ENCODE measurements at regions not wholly inside any gene's neighbourhood (a gene's known extent, or its start where the extent isn't known, plus 50 kb on each side); places are given as distances from the start of the nearest gene placed in this dataset.

DNA sequence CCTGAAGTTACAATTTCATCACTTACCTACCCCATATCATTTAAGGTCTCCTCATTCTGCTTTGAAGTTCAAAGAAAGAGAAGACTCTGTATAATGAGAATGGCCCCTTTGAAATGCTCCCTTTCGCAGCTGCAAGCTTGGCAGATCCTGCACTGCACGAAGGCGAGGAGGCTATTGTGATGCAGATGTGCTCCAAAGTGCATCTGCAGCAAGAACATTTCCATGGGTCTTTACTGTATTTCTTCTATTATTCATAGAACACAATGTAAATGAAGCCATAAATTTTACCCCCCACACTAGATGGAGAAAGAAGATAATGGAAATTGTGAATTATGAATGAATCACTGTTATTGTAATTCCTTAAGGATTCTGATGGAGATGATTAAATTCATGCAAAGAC lies 178.7 kb downstream of the CHD9NB start:
- DNase-seq (ENCODE audit: low spot score): no peak

GRCh38 chr16:52872731-52873130 lies 180.0 kb downstream of the CHD9NB start:
- DNase-seq (ENCODE audit: low spot score): no peak

DNA sequence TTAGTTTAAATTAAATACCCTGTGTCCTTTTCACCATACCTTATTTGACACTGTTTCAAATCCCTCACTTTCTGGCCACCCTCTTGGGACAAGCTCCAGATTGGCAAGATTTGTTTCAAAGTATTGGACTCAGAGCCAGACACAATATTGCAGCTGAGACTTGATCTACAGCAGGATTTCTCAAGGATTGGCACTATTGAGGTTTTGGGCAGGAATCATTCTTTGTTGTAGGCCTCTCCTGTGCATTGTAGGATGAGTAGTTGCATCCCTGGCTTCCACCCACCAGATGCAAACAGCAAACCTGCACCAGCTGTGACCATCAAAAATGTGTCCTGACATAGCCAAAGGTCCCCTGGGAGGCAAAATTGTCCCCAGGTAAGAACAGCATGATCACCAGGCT lies 181.2 kb downstream of the CHD9NB start:
- no peak for DNase-seq (ENCODE audit: low spot score)

- DNase-seq (ENCODE audit: low spot score): no peak
Observed at GRCh38 chr16:52869243-52869642, 183.5 kb downstream of the CHD9NB start.

DNA sequence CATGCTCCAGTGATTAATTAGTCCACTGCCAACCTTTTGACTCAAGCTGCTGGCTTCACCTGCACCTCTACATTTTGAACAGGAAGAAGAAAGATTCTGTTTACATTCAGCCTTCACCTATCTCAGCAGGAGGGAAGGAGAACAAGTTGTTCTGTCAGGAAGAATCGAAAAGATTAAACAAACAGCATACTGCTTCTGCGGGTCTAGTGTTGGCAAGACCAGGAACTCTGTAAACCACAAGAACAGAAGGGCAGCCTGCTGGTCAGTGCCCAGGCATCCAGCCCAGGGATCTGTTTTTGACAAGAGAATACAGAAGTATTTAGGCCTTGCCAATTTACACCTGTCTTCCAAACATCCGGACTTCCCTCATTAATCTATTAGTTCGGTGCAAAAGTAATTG lies 189.7 kb downstream of the CHD9NB start:
- DNase-seq (ENCODE audit: low spot score): no peak

DNA sequence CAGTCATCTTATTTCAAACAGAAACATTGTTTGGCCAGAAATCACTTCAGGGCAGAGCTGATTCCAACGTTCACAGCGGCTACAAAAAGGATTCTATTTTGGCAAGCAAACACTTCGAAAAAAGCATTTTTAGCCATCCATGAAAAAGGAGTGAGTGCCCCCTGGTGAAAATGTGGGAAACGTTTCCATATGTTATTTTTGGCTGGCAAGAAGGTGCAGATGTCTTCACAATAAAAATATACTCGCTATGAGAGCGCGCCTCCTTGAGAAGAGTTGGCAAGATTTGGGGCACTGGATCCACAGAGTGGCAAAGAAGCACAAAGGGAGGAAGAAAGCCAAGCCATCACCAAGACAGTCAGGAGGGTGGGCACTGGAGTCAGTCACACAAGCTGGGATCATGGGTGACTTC lies 191.1 kb downstream of the CHD9NB start:
- DNase-seq (ENCODE audit: low spot score): no peak

DNA sequence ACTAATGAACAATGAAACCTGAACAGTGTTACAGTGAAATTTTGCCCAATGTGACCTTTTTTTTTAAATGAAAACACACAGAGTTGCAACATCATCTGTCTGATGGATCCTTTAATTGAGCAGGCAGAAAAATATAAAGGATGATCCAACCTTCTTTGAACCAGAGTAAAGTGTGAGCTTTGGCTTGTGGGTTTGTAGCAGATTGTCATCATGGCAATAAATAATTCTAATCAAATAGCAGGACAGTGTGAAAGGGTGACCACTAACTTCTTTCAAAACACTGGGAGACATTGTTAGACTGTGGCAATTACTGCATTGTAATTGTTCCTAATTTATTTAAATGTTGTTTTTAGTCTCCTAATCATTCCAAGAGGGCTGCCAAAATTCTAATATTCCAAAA lies 197.2 kb downstream of the CHD9NB start:
- DNase-seq (ENCODE audit: low spot score): no peak

DNA sequence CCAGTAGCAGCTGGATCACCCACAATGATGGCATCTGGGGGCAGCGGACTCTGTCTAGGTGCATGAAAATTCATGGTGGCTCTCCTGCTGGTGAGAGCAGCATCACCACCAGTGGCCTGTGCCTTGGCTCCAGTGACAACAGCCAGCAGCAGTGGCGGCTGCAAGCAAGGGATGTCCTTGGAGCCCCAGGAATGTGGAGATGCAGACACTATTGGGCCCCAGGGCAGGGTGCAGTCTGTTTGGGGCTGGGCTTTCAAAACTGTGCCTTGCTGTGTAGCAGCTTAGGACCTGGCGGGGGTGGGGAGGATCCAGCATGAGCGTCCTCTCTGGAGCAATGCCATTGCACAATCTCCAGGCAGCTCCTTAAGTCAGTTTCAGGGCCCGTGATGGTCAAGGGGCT lies 199.7 kb downstream of the CHD9NB start:
- DNase-seq (ENCODE audit: low spot score): no peak

GRCh38 chr16:52851211-52851740 lies 201.4 kb downstream of the CHD9NB start:
- no peak for DNase-seq (ENCODE audit: low spot score)

DNA sequence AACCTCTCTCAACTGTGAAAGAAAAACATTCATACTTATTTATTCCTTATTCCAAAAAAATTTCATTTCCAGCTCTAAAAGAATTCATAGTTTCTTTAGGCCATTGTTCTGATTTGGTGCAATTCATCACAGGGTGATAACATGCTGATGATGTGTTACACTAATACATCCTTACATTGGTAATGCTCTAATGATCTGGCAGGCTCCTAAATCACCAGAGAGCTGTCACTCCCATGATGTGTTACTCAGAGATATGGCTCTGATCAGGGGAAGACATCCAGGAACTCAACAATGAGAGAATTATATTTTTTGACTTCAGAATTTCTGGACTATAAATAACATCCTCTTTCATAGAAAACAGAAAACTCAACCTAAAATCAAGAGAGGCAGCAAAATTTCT lies 209.3 kb downstream of the CHD9NB start:
- DNase-seq (ENCODE audit: low spot score): no peak

GRCh38 chr16:52837251-52837650 lies 215.4 kb downstream of the CHD9NB start:
- DNase-seq (ENCODE audit: low spot score): no peak

DNA sequence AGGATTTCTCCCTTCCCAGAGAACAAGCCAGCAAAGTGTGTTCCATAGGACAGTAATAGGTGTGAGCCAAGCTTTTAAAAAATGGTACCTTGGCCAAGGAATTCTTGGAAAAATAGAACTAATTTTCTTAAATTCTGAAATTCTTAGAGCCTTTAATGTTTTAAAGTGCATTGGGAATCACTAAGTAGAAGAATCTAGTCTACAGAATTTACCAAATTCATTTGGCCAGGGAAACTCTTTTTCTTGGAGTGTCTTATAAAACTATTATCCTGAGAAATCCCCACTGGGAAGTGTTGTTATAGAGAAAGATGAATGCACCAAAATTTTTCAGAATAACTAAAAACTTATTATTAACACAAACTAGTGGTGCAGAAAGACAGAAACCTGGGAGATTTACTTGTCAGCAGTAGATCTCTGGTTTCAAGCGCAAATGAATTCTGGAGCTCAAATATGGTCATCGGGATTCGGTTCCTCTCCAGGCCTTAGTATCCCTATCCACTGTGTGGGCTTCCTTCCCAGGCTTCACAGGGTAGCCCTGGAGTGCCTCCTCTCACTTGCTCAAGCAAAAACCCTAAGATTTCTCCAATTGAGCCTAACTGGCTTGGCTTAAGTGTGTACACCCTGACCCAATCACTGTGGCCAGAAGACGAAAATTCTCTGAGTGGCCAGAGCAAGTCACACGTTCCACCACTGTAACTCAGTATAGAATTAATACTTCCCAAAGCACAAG lies 217.8 kb downstream of the CHD9NB start:
- DNase-seq (ENCODE audit: low spot score): no peak

DNA sequence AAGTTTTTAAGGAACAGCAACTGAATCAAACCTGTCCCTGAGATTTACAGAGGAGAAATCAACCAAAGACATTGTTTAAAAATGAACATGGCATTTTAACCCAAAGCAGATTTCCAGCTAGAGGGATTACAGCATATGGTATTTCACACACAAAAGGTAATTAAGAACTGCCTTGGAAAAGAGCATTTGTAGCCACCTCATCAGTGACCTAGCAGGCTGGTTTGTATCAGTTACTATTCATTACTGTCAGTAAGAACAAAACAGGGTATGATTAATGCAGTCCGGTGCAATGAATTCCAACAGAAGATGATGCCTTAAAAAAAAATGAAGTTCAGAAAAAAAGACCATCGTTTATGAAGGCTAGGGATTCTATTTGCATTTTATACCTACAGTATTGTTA lies 219.9 kb downstream of the CHD9NB start:
- DNase-seq (ENCODE audit: low spot score): no peak

- DNase-seq (ENCODE audit: low spot score): no peak
Observed at GRCh38 chr16:52827456-52827855, 225.2 kb downstream of the CHD9NB start.

DNA sequence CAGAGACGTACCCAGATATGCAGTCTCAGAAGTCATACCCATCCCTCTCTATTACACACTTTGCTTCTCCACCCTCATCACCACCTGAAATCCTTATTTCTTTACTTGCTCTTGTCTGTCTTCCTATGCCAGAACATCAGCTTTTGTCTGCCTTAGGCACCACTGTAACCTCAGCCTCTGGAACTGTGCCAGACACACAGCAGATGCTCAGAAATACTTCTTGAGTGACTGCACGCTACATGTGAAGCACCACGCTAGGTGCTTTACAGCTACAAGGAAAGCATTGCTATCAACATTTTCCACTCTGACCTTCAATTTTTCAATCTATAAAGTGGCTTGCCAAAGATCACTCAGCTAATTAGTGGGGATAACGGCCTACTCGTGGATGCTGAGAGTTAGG lies 226.8 kb downstream of the CHD9NB start:
- DNase-seq (ENCODE audit: low spot score): no peak

DNA sequence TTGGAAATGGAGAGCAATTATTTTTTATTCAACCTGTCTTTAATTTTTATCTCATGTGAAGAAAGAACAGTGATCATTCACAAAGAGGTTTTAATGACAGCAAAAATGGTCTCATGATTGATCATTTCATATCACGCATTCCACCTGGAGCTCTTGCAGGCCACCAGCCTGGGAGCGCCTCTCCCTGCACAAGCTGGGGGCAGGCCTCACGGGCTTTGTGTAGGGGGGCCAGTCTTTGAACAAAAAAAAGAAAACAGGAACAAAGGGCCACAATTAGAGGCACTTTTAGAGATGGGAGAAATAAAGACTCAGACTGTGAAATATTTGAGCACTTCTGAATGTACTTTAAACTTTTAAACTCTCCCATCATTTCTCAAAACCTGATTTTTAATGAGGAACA lies 232.9 kb downstream of the CHD9NB start:
- DNase-seq (ENCODE audit: low spot score): no peak

DNA sequence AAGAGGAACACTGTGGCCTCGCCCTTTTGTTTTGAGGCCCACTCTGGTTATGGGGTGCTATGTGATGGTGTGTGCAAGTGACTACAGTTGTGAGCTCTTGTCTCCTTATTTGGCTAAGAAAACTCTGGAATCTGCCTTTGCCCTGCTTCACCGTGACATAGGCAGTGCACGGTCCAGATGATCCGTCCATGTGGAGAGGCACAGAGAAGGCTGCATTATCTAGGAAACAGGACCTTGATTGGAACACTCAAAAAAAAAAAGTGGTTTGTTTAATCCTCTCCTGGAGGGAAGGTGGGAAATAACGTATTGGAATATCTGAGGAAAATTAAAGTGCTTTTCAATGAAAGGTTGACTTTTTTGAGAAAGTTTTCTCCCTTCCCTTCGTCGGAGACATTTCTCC lies 233.3 kb downstream of the CHD9NB start:
- DNase-seq (ENCODE audit: low spot score): no peak

DNA sequence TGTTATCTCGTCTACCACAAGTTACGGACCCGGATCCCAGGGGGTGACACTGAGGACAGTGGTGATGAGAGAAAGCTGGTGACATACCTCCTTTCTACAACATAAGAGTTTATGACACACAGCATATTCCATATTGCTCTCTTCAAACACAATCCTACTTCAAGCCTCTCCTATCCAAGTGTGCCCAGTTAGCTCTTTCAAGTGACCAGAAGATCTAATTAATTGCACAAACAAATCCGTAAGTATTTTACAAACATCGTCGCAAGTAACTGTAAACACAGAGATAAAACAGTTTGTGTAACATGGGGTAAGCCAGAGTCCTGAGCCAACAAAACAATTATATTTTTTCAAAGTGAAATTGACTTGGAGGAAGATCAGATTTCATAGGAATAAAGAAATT lies 235.0 kb downstream of the CHD9NB start:
- no peak for DNase-seq (ENCODE audit: low spot score)

DNA sequence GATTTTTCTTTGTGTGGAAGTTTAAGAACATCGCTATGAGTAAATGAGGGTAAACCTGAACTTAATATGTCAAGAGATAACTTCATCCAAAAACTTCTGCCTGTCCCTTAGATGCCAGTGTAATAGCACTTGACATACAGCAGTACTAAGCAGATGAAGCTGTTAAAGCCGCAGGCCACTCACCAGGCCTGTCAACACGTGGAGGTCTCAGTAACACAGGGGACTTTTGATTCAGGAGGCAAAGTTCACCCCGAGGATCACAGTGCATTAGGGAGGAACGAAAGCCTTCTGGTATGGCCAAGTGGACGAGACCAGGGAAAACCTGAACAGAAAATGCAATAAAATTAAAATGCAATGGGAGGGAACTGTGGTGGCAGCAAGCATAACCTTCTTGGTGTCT lies 235.7 kb downstream of the CHD9NB start:
- DNase-seq (ENCODE audit: low spot score): no peak

GRCh38 chr16:52812678-52813556 lies 239.8 kb downstream of the CHD9NB start:
- DNase-seq (ENCODE audit: low spot score): no peak

GRCh38 chr16:52805559-52806168 lies 247.0 kb downstream of the CHD9NB start:
- DNase-seq (ENCODE audit: low spot score): no peak

DNA sequence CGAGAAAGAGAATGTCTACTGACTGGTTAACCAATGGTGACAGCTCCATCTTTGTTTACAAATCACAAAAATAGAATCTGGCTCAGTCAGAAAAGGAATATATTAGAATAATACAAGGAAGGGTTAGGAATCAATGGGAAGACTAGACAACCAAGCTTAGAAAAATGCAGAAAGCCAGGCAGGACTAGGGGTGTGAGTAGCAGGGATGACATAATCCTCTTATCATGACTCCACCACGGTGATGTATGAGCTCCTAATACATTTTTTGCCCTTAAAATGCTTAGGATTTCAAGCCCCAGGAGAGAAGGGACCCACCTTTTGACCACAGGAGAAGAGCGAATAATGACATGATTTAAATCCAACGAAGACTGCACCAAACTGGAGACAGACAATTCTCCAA lies 252.3 kb downstream of the CHD9NB start:
- no peak for DNase-seq (ENCODE audit: low spot score)

GRCh38 chr16:52799149-52799548 lies 252.2 kb upstream of the TOX3 start:
- no peak for DNase-seq (ENCODE audit: low spot score)
